ENCODE measurements at regions not wholly inside any gene's neighbourhood (a gene's known extent, or its start where the extent isn't known, plus 50 kb on each side); places are given as distances from the start of the nearest gene placed in this dataset.

- no peak for DNase-seq
Measured at GRCh38 chr20:50397058-50397457, 113.1 kb upstream of the PTPN1 start.

GRCh38 chr20:50398064-50398463 lies 112.1 kb upstream of the PTPN1 start:
- no peak for DNase-seq

- DNase-seq: no peak
Measured at GRCh38 chr20:50398471-50398820, 111.7 kb upstream of the PTPN1 start.

- no peak for DNase-seq
Measured at GRCh38 chr20:50398821-50399554, 111.2 kb upstream of the PTPN1 start.

GRCh38 chr20:50399555-50399916 lies 110.6 kb upstream of the PTPN1 start:
- no peak for DNase-seq

- no peak for DNase-seq
Measured at GRCh38 chr20:50399917-50400704, 110.1 kb upstream of the PTPN1 start.

GRCh38 chr20:50400705-50401586 lies 109.2 kb upstream of the PTPN1 start:
- no peak for DNase-seq

GRCh38 chr20:50401587-50402418 lies 108.4 kb upstream of the PTPN1 start:
- no peak for DNase-seq

- DNase-seq: no peak
Measured at GRCh38 chr20:50403565-50404418, 106.4 kb upstream of the PTPN1 start.

- no peak for DNase-seq
Measured at GRCh38 chr20:50404419-50405234, 105.6 kb upstream of the PTPN1 start.

GRCh38 chr20:50405235-50405914 lies 104.8 kb upstream of the PTPN1 start:
- no peak for DNase-seq

GRCh38 chr20:50405915-50406609 lies 104.1 kb upstream of the PTPN1 start:
- DNase-seq: no peak

GRCh38 chr20:50406610-50407136 lies 103.5 kb upstream of the PTPN1 start:
- no peak for DNase-seq

GRCh38 chr20:50408526-50409364 lies 101.4 kb upstream of the PTPN1 start:
- no peak for DNase-seq

- DNase-seq: no peak
Measured at GRCh38 chr20:50409495-50409894, 100.7 kb upstream of the PTPN1 start.

GRCh38 chr20:50410343-50410742 lies 99.8 kb upstream of the PTPN1 start:
- no peak for DNase-seq

GRCh38 chr20:50412069-50412468 lies 98.1 kb upstream of the PTPN1 start:
- DNase-seq: no peak

GRCh38 chr20:50412499-50412898 lies 97.7 kb upstream of the PTPN1 start:
- no peak for DNase-seq

Measured in NCI-H2081 treated with DMSO at 0.1 percent for 48 hours (cell line).